Mesenchymal stem cell (in vitro differentiated cells and primary cell): ENCODE measurements at regions not wholly inside any gene's neighbourhood (a gene's known extent, or its start where the extent isn't known, plus 50 kb on each side); places are given as distances from the start of the nearest gene placed in this dataset.
A peak's percentile ranks its signal among the peaks of the same experiment; 100 is the strongest.

Source experiments
- DNase-seq: peaks from one replicate; pipeline ENCODE4 v3.0.0-alpha.2; 2013
- H2AFZ ChIP-seq: one replicate; pipeline ENCODE4 v1.6.1; 2013; ENCODE audit warnings: low read depth, mild to moderate bottlenecking, control low read depth, inconsistent platforms, low read length, moderate library complexity
- H2AK5ac ChIP-seq: 2 replicates; pipeline ENCODE4 v1.6.1; 2013; ENCODE audit warnings: low read length, moderate library complexity, mild to moderate bottlenecking, inconsistent platforms; ENCODE audit not compliant: severe bottlenecking
- H2BK120ac ChIP-seq: one replicate; pipeline ENCODE4 v1.6.1; 2013; ENCODE audit warnings: low read depth, mild to moderate bottlenecking, inconsistent platforms, low read length, moderate library complexity
- H2BK12ac ChIP-seq, 2 experiments: one replicate each; pipeline ENCODE4 v1.6.1; 2013; ENCODE audit warnings: inconsistent platforms in 2 of 2, low read length in 2 of 2, mild to moderate bottlenecking in 2 of 2, moderate library complexity in 2 of 2, control low read depth in 1 of 2
- H2BK15ac ChIP-seq: one replicate; pipeline ENCODE4 v1.6.1; 2013; ENCODE audit warnings: mild to moderate bottlenecking, low read depth, inconsistent platforms; ENCODE audit not compliant: poor library complexity, severe bottlenecking
- H2BK5ac ChIP-seq: 2 replicates; pipeline ENCODE4 v1.6.1; 2013; ENCODE audit warnings: low read depth, mild to moderate bottlenecking, low read length, control low read depth, inconsistent platforms; ENCODE audit not compliant: poor library complexity, severe bottlenecking
- H3K14ac ChIP-seq, 2 experiments: one replicate each; pipeline ENCODE4 v1.6.1; 2013; ENCODE audit warnings: inconsistent platforms in 2 of 2, low read length in 2 of 2, control low read depth in 1 of 2, mild to moderate bottlenecking in 1 of 2, moderate library complexity in 1 of 2
- H3K18ac ChIP-seq, 2 experiments: one replicate each; pipeline ENCODE4 v1.6.1; 2013; ENCODE audit warnings: inconsistent platforms in 2 of 2, low read length in 2 of 2, control low read depth in 1 of 2, low read depth in 1 of 2, mild to moderate bottlenecking in 1 of 2
- H3K23ac ChIP-seq, 2 experiments: one replicate each; pipeline ENCODE4 v1.6.1; 2013; ENCODE audit warnings: inconsistent platforms in 2 of 2, low read length in 2 of 2, mild to moderate bottlenecking in 2 of 2, moderate library complexity in 2 of 2, control low read depth in 1 of 2
- H3K27ac ChIP-seq: 2 replicates; pipeline ENCODE4 v1.5.1; 2013; ENCODE audit warnings: mild to moderate bottlenecking, moderate library complexity, low read length, control low read depth, inconsistent platforms; ENCODE audit not compliant: poor library complexity, severe bottlenecking
- H3K27me3 ChIP-seq, 2 experiments: 2 replicates each; pipeline versions ENCODE4 v1.6.1 to v1.7.0; 2013; ENCODE audit warnings: low read length in 2 of 2, mild to moderate bottlenecking in 2 of 2, moderate library complexity in 2 of 2, control low read depth in 1 of 2, inconsistent platforms in 1 of 2; ENCODE audit not compliant: control insufficient read depth in 1 of 2, insufficient read depth in 1 of 2
- H3K36me3 ChIP-seq, 2 experiments: 2 replicates each; pipeline versions ENCODE4 v1.6.1 to v1.7.0; 2013; ENCODE audit warnings: low read length in 2 of 2, control low read depth in 1 of 2, inconsistent platforms in 1 of 2, low read depth in 1 of 2, mild to moderate bottlenecking in 1 of 2; ENCODE audit not compliant: insufficient read depth in 2 of 2, control insufficient read depth in 1 of 2
- H3K4ac ChIP-seq, 2 experiments: one replicate each; pipeline ENCODE4 v1.6.1; 2013; ENCODE audit warnings: inconsistent platforms in 2 of 2, low read length in 2 of 2, mild to moderate bottlenecking in 2 of 2, moderate library complexity in 2 of 2, control low read depth in 1 of 2, low read depth in 1 of 2
- H3K4me1 ChIP-seq: 2 replicates; pipeline ENCODE4 v1.6.1; 2013; ENCODE audit warnings: low read depth, low read length, control low read depth; ENCODE audit not compliant: control insufficient read depth, insufficient read depth
- H3K4me2 ChIP-seq: 2 replicates; pipeline ENCODE4 v1.6.1; 2013; ENCODE audit warnings: low read length, mild to moderate bottlenecking, inconsistent platforms; ENCODE audit not compliant: poor library complexity, severe bottlenecking
- H3K4me3 ChIP-seq, 2 experiments: 2 replicates each; pipeline versions ENCODE4 v1.5.1 to v1.7.0; 2013; ENCODE audit warnings: low read length in 2 of 2, mild to moderate bottlenecking in 2 of 2, control low read depth in 1 of 2, low read depth in 1 of 2; ENCODE audit not compliant: insufficient read depth in 1 of 2
- H3K79me1 ChIP-seq: replicated peaks from 2 replicates; pipeline ENCODE4 v1.6.1; 2013; ENCODE audit warnings: mild to moderate bottlenecking, control low read depth, low read length, inconsistent platforms; ENCODE audit not compliant: poor library complexity, severe bottlenecking
- H3K9ac ChIP-seq: 2 replicates; pipeline ENCODE4 v1.7.0; 2013; ENCODE audit warnings: mild to moderate bottlenecking, low read length, moderate library complexity
- H3K9me3 ChIP-seq: 2 replicates; pipeline ENCODE4 v1.7.0; 2013; ENCODE audit warnings: mild to moderate bottlenecking, low read length; ENCODE audit not compliant: control insufficient read depth
- H4K8ac ChIP-seq: one replicate; pipeline ENCODE4 v1.6.1; 2013; ENCODE audit warnings: inconsistent platforms, mild to moderate bottlenecking, low read length, moderate library complexity
- H4K91ac ChIP-seq: one replicate; pipeline ENCODE4 v1.6.1; 2013; ENCODE audit warnings: mild to moderate bottlenecking, low read length, inconsistent platforms
- WGBS: methylation state at CpG from one replicate; pipeline ENCODE4 v1.1.7; 2013; ENCODE audit warnings: mixed read lengths; 5-methylcytosine and 5-hydroxymethylcytosine counted together

DNA sequence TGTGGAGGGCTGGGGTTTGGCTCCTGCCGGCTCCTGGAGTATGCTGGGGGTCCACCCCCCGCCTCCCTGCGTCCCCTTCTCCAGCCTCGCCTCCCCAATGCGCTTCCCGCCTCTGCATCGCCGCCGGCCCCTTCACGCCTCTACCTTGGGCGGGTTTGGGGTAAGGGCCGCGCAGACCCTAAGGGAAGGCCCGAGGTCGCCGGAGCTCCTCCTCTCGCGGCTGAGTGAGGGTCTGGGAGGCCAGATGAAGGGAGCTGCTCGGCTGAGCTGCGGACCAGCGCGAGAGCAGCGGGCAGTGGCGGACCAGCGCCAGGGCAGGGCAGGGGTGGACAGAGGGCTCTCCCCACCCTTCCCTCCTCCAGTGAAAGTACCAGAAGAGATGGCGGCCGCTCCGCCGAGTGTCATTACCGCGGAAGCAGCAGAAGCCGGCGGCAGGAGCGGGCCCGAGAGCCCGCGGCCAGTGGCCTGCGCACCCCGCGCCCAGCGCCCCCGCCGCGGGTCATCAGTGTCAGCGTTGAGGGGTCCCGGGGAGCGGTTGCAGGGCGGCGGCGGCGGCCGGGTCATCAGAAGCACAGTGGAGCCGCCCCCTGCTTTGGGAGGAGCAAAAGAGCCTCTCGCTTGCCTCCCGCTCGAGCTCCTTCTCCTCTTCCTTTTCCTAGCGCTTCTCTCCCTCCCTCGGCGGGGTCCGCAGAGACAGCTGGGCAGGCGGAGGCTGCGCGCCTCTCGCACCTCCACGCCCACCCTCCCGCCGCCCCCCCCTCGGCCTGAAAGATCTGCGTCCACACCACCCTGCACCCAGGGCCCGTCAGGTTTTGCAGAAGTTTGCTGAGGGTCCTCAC is 255.6 kb upstream of the CADM1 start:
- Histone ChIP-seq H3K4me2 (peak overlapping the region; percentile 86), H3K36me3 (no peaks in the 10 kb centered on the region), H3K27me3 (peaks cover 6 to 50% of the 10 kb centered on the region in 2 experiments), H2BK120ac (no peak overlapping the region), H2BK15ac (peak overlapping the region; percentile 89), H2BK5ac (no peak overlapping the region), H3K4ac (peak overlapping the region in 1 of 2 experiments; percentile 50), H2AK5ac (peak overlapping the region; percentile 28), H3K27ac (no peak overlapping the region), H2BK12ac (peak overlapping the region in 1 of 2 experiments; percentile 90), H3K9me3 (no peaks in the 10 kb centered on the region), H4K8ac (peak overlapping the region; percentile 82), H3K23ac (peak overlapping the region in 1 of 2 experiments; percentile 95), H2AFZ (peak overlapping the region; percentile 72), H3K18ac (peak overlapping the region; percentile 57 to 85), H3K4me3 (peak overlapping the region; percentile 66 to 72), H4K91ac (peak overlapping the region; percentile 65), H3K4me1 (peaks cover 18% of the 10 kb centered on the region), H3K14ac (peak overlapping the region in 1 of 2 experiments; percentile 80), H3K9ac (no peak overlapping the region), H3K79me1 (no peaks in the 10 kb centered on the region)
- peak; percentile 11 for DNase-seq
- 3% methylated on average over 44 of the region's 70 CpGs for WGBS

DNA sequence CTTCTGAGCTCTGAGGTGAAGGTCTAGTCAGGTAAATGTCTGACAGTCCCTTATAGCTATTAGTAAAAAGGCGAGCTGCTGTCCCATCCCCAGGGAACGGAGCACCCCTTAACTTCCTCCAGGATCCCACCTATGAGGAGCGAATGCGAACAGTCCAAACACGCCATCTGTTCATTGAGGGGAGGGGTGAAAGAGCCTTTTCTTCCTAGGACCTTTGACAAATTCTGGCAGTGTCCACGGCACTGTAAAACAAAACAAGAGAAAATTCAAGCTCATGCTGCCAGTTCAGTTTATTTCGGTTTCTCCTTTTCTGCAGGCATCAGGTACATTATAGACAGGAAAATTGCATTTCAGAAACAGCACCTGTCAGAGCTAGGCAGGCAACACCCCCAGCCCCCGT is 253.8 kb upstream of the CADM1 start:
- H3K4me3 ChIP-seq, result no peak overlapping the region
- no peaks in the 10 kb centered on the region for H3K9me3 ChIP-seq
- H3K4ac ChIP-seq, result no peak overlapping the region
- peak overlapping the region; percentile 38 for H2AK5ac ChIP-seq
- no peak for DNase-seq
- H2BK12ac ChIP-seq, result no peak overlapping the region
- H3K4me2 ChIP-seq, result no peak overlapping the region
- no peak overlapping the region for H4K91ac ChIP-seq
- no peak overlapping the region for H2AFZ ChIP-seq
- H2BK5ac ChIP-seq, result no peak overlapping the region
- no peak overlapping the region for H2BK120ac ChIP-seq
- H3K27ac ChIP-seq, result no peak overlapping the region
- H3K9ac ChIP-seq, result no peak overlapping the region
- no peaks in the 10 kb centered on the region for H3K79me1 ChIP-seq
- no peak overlapping the region for H2BK15ac ChIP-seq
- H3K14ac ChIP-seq, result no peak overlapping the region
- H3K4me1 ChIP-seq, result peaks cover 17% of the 10 kb centered on the region
- WGBS, result 98% methylated on average over 7 of the region's 8 CpGs
- H3K23ac ChIP-seq, result no peak overlapping the region
- H4K8ac ChIP-seq, result no peak overlapping the region
- H3K18ac ChIP-seq, result no peak overlapping the region
- H3K27me3 ChIP-seq, result peaks cover 10 to 47% of the 10 kb centered on the region in 2 experiments
- no peaks in the 10 kb centered on the region for H3K36me3 ChIP-seq

DNA sequence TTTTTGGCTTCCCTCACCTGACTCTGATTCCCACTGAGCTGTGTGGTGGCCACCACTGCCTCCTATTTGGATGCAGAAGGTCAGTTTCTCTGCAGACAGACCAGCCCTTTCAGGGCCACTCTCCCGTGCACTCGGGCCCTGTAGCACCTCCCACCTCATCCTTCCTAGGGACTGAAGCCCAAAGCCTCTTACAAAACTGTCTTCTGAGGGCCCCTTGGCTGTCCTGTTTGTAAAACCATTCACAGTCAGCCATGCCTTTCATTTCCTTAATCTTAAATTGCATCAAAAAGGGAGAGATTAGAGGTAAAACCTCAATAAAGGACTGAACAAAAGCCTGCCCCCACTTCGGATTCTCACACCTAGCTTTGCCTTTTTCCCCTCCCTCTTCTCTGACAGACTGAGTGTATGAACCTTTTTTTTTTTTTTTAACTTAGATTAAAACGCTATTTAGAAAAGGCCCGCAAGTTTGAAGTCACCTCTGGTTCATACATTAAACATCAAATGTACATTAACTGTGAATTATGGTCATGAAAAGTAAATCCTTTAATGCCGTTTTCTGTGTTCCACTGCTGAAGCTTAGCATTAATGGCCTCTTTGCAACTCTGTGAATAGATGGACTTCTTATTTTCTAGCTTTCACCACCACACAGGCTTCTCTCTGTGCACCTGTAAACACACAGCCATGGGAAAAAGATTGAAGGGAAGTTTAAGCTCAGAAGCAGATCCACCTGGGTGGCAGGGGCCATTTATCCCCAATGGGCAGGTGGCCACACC is 247.2 kb upstream of the CADM1 start:
- Histone ChIP-seq H3K4me2 (no peak overlapping the region), H3K9ac (no peak overlapping the region), H3K79me1 (no peaks in the 10 kb centered on the region), H3K18ac (no peak overlapping the region), H3K23ac (no peak overlapping the region), H4K8ac (no peak overlapping the region), H2AFZ (no peak overlapping the region), H2AK5ac (no peak overlapping the region), H2BK5ac (no peak overlapping the region), H3K27me3 (peaks cover 18 to 44% of the 10 kb centered on the region in 2 experiments), H4K91ac (no peak overlapping the region), H3K4me1 (no peaks in the 10 kb centered on the region), H2BK120ac (no peak overlapping the region), H3K14ac (no peak overlapping the region), H3K4me3 (no peak overlapping the region), H2BK15ac (no peak overlapping the region), H2BK12ac (no peak overlapping the region), H3K36me3 (no peaks in the 10 kb centered on the region), H3K4ac (no peak overlapping the region), H3K9me3 (no peaks in the 10 kb centered on the region), H3K27ac (no peak overlapping the region)
- DNase-seq, result no peak
- 56% methylated on average over 4 of the region's 6 CpGs for WGBS
